ENCODE measurements at regions not wholly inside any gene's neighbourhood (a gene's known extent, or its start where the extent isn't known, plus 50 kb on each side); places are given as distances from the start of the nearest gene placed in this dataset.

DNA sequence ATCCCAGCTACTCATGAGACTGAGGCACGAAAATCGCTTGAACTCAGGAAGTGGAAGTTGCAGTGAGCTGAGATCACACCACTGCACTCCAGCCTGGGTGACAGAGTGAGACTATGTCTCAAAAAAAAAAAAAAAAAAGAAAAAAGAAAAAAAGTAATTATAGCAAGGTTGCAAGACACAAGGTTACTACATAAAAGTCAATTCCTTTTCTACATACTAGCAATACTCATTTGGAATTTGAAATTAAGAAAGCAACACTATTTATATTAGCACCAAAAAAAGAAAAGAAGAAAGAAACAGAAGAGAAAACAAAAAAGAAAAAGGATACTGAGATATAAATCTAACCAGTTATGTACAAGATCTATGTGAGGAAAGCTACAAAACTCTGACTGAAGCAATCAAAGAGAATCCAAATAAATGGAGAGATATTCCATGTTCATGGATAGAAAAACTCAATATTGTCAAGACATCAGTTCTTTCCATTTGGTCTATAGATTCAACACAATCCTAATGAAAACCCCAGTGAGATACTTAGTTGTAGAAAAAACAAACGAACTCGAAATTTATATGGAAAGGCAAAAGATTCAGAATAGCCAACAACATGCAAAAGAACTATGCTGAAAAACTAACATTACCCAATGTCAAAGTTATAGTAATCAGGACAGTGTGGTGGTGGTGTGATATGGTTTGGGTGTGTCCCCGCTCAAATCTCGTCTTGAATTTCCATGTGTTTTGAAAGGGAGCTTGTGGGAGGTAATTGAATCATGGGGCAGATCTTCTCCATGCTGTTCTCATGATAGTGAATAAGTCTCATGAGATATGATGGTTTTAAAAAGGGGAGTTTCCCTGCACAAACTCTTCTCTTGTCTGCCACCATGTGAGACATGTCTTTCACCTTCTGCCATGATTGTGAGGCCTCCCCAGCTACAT is 73.3 kb downstream of the GPX5 start:
- no peaks in the 10 kb centered on the region for H3K36me3 ChIP-seq (ENCODE audit: control insufficient read depth, insufficient read depth, low read length)
- POLR2A ChIA-PET: no interaction called here
- TF ChIP-seq, protein P1, sequence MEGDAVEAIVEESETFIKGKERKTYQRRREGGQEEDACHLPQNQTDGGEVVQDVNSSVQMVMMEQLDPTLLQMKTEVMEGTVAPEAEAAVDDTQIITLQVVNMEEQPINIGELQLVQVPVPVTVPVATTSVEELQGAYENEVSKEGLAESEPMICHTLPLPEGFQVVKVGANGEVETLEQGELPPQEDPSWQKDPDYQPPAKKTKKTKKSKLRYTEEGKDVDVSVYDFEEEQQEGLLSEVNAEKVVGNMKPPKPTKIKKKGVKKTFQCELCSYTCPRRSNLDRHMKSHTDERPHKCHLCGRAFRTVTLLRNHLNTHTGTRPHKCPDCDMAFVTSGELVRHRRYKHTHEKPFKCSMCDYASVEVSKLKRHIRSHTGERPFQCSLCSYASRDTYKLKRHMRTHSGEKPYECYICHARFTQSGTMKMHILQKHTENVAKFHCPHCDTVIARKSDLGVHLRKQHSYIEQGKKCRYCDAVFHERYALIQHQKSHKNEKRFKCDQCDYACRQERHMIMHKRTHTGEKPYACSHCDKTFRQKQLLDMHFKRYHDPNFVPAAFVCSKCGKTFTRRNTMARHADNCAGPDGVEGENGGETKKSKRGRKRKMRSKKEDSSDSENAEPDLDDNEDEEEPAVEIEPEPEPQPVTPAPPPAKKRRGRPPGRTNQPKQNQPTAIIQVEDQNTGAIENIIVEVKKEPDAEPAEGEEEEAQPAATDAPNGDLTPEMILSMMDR (IDR thresholded peaks at IDR 0.05; ENCODE audit: insufficient read depth, low read depth, low read length): no peak
- no peaks in the 10 kb centered on the region for H3K27me3 ChIP-seq (ENCODE audit: control insufficient read depth, insufficient read depth, low read length)
- H3K4me3 ChIP-seq (ENCODE audit: low read depth, low read length): no peak overlapping the region
- DNase-seq (ENCODE audit: low read depth): no peak
- CTCF ChIA-PET: interaction anchor here (1.4 to 1.5 kb wide), 2 partner anchors 7 to 15 kb away, joined by 3 to 4 read pairs; no protein-coding TSS in a partner anchor

DNA sequence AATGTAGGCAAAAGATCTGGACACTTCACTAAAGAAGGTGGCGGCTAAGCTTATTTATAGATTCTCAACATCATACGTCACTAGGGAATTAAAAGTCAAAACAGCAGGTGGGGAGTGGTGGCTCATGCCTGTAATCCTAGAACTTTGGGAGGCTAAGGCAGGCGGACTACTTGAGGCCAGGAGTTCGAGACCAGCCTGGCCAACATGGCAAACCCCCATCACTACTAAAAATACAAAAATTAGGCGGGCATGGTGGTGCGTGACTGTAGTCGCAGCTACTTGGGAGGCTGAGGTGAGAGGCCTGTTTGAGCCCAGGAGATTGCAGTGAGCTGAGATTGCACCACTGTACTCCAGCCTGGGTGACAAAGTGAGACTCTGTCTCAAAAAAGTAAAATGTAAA is 74.6 kb downstream of the GPX5 start:
- Histone ChIP-seq H3K27me3 (ENCODE audit: control insufficient read depth, insufficient read depth, low read length) (no peaks in the 10 kb centered on the region), H3K4me3 (ENCODE audit: low read depth, low read length) (no peak overlapping the region), H3K36me3 (ENCODE audit: control insufficient read depth, insufficient read depth, low read length) (no peaks in the 10 kb centered on the region)
- TF ChIP-seq, protein P1 (IDR thresholded peaks at IDR 0.05; ENCODE audit: insufficient read depth, low read depth, low read length): no peak
- CTCF ChIA-PET: no interaction called here
- POLR2A ChIA-PET: no interaction called here
- DNase-seq (ENCODE audit: low read depth): no peak

DNA sequence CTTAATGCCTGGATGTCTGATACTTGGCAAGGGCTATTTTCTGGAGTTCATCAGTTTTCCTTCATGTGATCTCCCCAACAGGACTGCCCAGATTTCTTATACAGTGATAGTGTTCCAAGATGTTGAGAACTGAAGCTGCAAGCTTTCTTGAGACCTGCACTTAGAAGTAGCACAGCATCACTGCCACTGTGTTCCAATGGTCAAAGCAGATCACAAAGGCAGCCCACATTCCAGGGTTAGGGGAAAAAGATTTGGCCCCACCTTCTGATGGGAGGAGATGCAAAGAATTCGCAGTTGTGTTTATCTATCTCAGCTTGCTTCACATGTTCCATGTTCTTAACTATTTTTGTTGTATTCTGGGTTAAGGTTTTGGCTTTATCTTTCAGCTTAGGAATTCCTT is 78.2 kb downstream of the GPX5 start:
- TF ChIP-seq, protein P1 (IDR thresholded peaks at IDR 0.05; ENCODE audit: insufficient read depth, low read depth, low read length): no peak
- ChIA-PET CTCF (no interaction called here), POLR2A (no interaction called here)
- Histone ChIP-seq H3K36me3 (ENCODE audit: control insufficient read depth, insufficient read depth, low read length) (no peaks in the 10 kb centered on the region), H3K4me3 (ENCODE audit: low read depth, low read length) (no peak overlapping the region), H3K27me3 (ENCODE audit: control insufficient read depth, insufficient read depth, low read length) (no peaks in the 10 kb centered on the region)
- DNase-seq (ENCODE audit: low read depth): no peak

DNA sequence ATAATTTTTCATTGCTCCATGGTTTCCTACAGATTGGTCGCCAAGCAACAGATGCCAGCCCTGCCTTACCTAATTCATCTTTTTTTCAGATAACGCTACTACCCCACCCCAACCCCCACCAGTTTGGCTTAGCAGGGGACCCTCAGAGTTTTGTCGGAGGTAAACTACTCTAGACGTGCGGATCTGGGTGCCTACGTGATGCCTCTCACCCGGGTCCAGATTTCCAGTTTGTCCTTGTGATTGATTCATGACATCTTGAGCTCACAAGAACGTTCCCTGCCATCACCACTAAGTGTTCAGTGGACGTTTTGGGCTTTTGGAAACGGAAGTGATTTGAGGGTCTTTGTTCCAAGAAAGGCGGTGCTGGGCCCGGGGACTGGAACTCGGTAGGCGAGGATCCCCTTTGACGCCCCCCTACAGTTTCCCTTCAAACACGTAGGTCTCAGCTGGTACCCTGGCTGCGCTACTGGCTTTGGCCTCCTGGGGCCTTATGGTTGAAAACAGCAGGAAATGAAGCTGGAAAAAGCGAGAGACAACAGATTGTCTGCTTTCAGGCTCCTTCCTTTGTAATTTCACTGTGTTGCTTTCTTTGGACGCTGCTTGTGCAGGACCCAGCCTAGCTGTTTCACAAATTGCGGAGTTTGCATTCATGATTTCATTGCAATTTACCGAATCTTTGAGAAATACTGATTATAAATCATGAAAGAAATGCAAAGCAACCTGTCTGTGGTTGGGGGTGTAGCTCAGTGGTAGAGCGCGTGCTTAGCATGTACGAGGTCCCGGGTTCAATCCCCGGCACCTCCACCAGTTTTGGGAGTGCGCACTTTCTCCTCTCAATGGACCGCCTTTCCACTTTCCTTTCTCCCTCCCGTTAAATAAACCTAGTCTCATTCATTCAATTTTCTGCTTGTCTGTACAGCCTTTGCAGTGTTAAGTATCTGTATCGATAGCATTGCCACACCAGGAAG is 81.0 kb downstream of the GPX5 start:
- no peaks in the 10 kb centered on the region for H3K36me3 ChIP-seq (ENCODE audit: control insufficient read depth, insufficient read depth, low read length)
- ChIA-PET CTCF (interaction anchor here (0.7 to 1.6 kb wide), 6 partner anchors 8 to 54 kb away, joined by 3 to 5 read pairs (median 4); a partner anchor contains a TSS), POLR2A (no interaction called here)
- TF ChIP-seq, protein P1 (IDR thresholded peaks at IDR 0.05; ENCODE audit: insufficient read depth, low read depth, low read length): peak; percentile 47
- H3K27me3 ChIP-seq (ENCODE audit: control insufficient read depth, insufficient read depth, low read length): no peaks in the 10 kb centered on the region
- DNase-seq (ENCODE audit: low read depth): no peak
- H3K4me3 ChIP-seq (ENCODE audit: low read depth, low read length): peak overlapping the region; percentile 26

DNA sequence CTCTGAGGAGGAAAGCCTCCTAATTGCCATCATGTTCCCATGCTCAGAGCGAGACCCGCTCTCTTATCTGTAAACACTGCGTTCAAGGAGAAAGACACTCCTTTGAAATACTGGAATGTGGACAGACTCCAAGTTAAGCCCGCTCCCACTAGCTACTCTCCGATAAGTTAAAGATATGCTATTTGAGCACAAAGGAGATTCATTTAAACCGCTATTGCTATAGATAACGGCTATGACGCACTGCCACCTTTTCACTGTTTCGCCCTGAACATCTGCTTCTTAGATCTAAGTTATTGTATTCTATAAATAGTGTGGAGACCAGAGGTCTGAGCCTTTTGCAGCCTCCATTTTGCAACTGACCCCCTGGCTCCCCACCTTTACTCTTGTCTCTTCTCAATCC is 82.3 kb downstream of the GPX5 start:
- no peak for DNase-seq (ENCODE audit: low read depth)
- Histone ChIP-seq H3K4me3 (ENCODE audit: low read depth, low read length) (no peak overlapping the region), H3K36me3 (ENCODE audit: control insufficient read depth, insufficient read depth, low read length) (no peaks in the 10 kb centered on the region), H3K27me3 (ENCODE audit: control insufficient read depth, insufficient read depth, low read length) (no peaks in the 10 kb centered on the region)
- POLR2A ChIA-PET: no interaction called here
- CTCF ChIA-PET: no interaction called here
- TF ChIP-seq, protein P1 (IDR thresholded peaks at IDR 0.05; ENCODE audit: insufficient read depth, low read depth, low read length): no peak
